ENCODE measurements at regions not wholly inside any gene's neighbourhood (a gene's known extent, or its start where the extent isn't known, plus 50 kb on each side); places are given as distances from the start of the nearest gene placed in this dataset.
A peak's percentile ranks its signal among the peaks of the same experiment; 100 is the strongest.

DNA sequence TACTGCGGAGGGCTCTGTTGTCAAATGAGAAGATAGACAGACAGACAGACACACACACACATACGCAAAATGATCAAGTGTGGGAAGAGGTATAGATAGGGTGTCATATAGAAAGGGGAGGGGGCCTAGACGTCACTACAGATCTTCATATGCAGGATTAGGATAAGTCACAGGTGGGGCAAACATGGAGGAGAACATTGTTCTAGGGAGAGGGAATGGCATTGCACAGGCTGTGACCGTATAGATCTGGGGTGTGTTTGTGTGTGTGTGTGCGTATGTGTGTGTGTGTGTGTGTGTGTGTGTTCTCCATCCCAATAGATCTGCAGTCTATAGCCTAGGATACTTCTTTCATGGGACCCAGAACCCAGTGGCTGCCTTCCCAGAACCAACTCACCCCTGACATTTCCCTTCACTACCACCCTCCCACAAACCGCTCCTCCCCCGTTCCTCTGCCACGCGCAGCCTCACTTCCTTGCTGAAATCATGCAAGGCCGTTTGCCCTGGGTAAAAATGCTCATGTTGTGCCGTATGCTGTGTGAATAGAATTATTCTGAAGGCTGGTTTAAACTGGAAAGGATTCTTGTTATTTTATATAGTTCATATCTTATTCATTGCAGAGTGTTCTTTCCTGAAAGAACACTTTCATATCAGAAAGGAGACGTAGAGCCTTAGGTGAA is 50.5 kb upstream of the CCL1 start (continued):
- TF ChIP-seq, protein P1, sequence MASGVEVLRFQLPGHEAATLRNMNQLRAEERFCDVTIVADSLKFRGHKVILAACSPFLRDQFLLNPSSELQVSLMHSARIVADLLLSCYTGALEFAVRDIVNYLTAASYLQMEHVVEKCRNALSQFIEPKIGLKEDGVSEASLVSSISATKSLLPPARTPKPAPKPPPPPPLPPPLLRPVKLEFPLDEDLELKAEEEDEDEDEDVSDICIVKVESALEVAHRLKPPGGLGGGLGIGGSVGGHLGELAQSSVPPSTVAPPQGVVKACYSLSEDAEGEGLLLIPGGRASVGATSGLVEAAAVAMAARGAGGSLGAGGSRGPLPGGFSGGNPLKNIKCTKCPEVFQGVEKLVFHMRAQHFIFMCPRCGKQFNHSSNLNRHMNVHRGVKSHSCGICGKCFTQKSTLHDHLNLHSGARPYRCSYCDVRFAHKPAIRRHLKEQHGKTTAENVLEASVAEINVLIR (CRISPR knock-in tag; IDR thresholded peaks at IDR 0.05): 0 out of 2 replicates have a peak, but pooled peaks have one; percentile 11
- TF ChIP-seq, protein P2, sequence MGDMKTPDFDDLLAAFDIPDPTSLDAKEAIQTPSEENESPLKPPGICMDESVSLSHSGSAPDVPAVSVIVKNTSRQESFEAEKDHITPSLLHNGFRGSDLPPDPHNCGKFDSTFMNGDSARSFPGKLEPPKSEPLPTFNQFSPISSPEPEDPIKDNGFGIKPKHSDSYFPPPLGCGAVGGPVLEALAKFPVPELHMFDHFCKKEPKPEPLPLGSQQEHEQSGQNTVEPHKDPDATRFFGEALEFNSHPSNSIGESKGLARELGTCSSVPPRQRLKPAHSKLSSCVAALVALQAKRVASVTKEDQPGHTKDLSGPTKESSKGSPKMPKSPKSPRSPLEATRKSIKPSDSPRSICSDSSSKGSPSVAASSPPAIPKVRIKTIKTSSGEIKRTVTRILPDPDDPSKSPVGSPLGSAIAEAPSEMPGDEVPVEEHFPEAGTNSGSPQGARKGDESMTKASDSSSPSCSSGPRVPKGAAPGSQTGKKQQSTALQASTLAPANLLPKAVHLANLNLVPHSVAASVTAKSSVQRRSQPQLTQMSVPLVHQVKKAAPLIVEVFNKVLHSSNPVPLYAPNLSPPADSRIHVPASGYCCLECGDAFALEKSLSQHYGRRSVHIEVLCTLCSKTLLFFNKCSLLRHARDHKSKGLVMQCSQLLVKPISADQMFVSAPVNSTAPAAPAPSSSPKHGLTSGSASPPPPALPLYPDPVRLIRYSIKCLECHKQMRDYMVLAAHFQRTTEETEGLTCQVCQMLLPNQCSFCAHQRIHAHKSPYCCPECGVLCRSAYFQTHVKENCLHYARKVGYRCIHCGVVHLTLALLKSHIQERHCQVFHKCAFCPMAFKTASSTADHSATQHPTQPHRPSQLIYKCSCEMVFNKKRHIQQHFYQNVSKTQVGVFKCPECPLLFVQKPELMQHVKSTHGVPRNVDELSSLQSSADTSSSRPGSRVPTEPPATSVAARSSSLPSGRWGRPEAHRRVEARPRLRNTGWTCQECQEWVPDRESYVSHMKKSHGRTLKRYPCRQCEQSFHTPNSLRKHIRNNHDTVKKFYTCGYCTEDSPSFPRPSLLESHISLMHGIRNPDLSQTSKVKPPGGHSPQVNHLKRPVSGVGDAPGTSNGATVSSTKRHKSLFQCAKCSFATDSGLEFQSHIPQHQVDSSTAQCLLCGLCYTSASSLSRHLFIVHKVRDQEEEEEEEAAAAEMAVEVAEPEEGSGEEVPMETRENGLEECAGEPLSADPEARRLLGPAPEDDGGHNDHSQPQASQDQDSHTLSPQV (IDR thresholded peaks at IDR 0.05): peak; percentile 21; the same call in 1 of the 2 replicates
- no peak for TF ChIP-seq ZNF282 (CRISPR knock-in tag; IDR thresholded peaks at IDR 0.05)
- no peak for TF ChIP-seq ZNF830 (CRISPR knock-in tag; IDR thresholded peaks at IDR 0.05)
- TF ChIP-seq, protein P3, sequence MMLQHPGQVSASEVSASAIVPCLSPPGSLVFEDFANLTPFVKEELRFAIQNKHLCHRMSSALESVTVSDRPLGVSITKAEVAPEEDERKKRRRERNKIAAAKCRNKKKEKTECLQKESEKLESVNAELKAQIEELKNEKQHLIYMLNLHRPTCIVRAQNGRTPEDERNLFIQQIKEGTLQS (IDR thresholded peaks at IDR 0.05): no peak
- TF ChIP-seq, protein P3 (CRISPR knock-in tag; conservative IDR thresholded peaks at IDR 0.05): no peak
- TF ChIP-seq ZFPM2 (CRISPR knock-in tag; IDR thresholded peaks at IDR 0.05): no peak
- TF ChIP-seq SMAD4 (CRISPR knock-in tag; conservative IDR thresholded peaks at IDR 0.05): peak; percentile 59; the same call in 1 of the 2 replicates
- TF ChIP-seq NR4A1 (CRISPR knock-in tag; IDR thresholded peaks at IDR 0.05): no peak
- TF ChIP-seq NR4A1 (tag; IDR thresholded peaks at IDR 0.05): peak; percentile 85; the same call in 1 of the 2 replicates
- TF ChIP-seq BACH1 (tag; IDR thresholded peaks at IDR 0.05): 0 out of 2 replicates have a peak, but pooled peaks have one; percentile 49
